Ovary (tissue), 3 donors: ENCODE measurements at regions not wholly inside any gene's neighbourhood (a gene's known extent, or its start where the extent isn't known, plus 50 kb on each side); places are given as distances from the start of the nearest gene placed in this dataset.

Source experiments
- CTCF ChIP-seq, 3 donors: fragments of 450-650 bp in 2 of 3; fragments of 200-600 bp in 1 of 3; IDR thresholded peaks; one replicate each; pipeline versions ENCODE4 v1.5.1 to v1.8.0; 2016 to 2022; ENCODE audit warnings: antibody characterized with exemption in 3 of 3, mild to moderate bottlenecking in 1 of 3
- EP300 ChIP-seq: sonication (generic); formaldehyde crosslinking; IDR thresholded peaks from one replicate; pipeline ENCODE4 v1.6.1; 2017; ENCODE audit warnings: antibody characterized with exemption
- POLR2A ChIP-seq: fragments of 450-650 bp; IDR thresholded peaks from one replicate; pipeline ENCODE4 v1.6.1; 2017; ENCODE audit warnings: antibody characterized with exemption, mild to moderate bottlenecking, moderate library complexity
- donor health status: DM: no; HTN: no; CAD: no.

- TF ChIP-seq POLR2A (no peak), CTCF (IDR thresholded peaks at IDR 0.05) (no peak), EP300 (no peak)
Observed at GRCh38 chr11:121931121-121931520, 184.9 kb downstream of the BLID start.
